ENCODE measurements at regions not wholly inside any gene's neighbourhood (a gene's known extent, or its start where the extent isn't known, plus 50 kb on each side); places are given as distances from the start of the nearest gene placed in this dataset.

DNA sequence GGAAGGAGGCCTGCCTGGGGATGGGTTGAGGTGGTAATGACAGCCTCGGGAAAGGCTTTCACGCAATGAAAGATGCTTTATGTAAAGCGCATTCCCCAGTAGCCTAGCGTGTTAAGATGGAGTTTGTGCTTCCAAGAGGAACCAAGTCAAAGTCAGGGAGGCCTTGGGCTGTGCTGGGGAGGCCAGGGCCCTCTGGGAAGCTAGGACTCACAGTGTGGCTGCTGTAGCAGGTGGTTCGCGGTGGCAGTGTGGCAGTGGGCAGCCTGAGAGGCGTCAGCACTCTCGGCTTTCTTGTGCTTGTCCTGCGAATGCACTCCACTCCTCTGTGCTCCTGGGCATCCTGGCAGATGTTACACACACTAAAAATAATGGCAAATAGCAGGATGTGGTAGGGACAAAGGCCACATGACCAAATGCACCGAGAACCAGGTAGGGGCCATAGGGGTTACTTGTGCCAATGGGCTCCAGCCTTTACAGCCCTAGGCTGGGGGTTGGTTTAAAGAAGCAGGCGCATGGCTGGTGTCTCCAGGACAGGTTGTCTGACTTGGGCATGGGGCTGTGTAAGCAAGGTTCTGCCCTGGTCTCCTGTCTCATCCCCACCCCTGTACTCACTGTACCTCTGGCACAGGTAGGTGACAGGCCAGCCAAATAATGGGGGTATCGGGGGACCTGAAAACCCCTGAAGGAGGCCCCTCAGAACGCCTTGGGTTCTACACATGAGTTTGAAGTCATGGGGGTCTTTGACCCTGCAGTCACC is 154.4 kb upstream of the TWIST2 start:
- Histone ChIP-seq H3K36me3 (no peaks in the 10 kb centered on the region), H3K4me1 (no peaks in the 10 kb centered on the region), H3K4me3 (no peak overlapping the region), H3K9me3 (no peaks in the 10 kb centered on the region), H3K27ac (no peak overlapping the region), H3K27me3 (peaks cover 0 to 3% of the 10 kb centered on the region in 2 donors)
- peak in 1 of 2 donors; percentile 40 for DNase-seq
- intact Hi-C loops (cut with DNase I; ENCODE audit: low total_unique reads), result no loop called here
- TF ChIP-seq CTCF (IDR thresholded peaks at IDR 0.05), result no peak

DNA sequence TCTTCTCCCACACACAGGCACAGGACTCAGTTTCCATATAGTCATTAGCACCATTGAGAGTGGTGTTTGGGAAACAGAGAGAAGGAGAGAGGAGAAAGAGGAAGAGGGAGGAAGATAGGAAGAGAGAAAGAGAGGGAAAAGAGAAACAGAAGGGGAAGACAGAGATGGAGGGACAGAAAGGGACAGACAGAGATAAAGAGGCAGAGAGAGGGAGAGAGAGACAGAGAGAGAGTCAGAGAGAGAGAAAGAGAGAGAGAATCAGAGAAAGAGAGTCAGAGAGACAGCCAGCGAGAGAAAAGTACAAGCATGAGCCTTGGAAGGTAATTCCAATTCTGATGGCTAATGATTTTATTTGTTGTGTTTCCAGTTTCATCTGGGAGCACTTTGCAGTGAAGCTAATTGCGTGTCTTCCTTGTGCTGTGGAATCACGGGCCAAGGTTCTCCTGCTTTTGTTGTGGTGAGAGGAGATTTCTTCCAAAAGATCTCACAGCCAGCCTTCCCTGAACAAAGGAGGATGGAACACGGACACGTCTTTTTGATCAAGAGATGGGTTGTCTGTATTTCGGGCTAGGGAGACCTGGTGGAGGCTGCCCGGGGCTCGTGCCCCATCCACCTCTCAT is 153.6 kb upstream of the TWIST2 start:
- no peak for DNase-seq
- intact Hi-C loops (cut with DNase I; ENCODE audit: low total_unique reads), result no loop called here

GRCh38 chr2:238694922-238695321 is 153.0 kb upstream of the TWIST2 start:
- H3K27ac ChIP-seq, result no peak overlapping the region
- peak in 1 of 2 donors; percentile 40 for DNase-seq
- H3K27me3 ChIP-seq, result peaks cover 0 to 3% of the 10 kb centered on the region in 2 donors
- H3K4me1 ChIP-seq, result peaks cover 0 to 2% (median 0%) of the 10 kb centered on the region in 4 donors
- H3K36me3 ChIP-seq, result no peaks in the 10 kb centered on the region
- TF ChIP-seq CTCF (IDR thresholded peaks at IDR 0.05), result no peak
- H3K4me3 ChIP-seq, result no peak overlapping the region
- intact Hi-C loops (cut with DNase I; ENCODE audit: low total_unique reads), result no loop called here
- no peaks in the 10 kb centered on the region for H3K9me3 ChIP-seq

More for the DNA sequence above, 153.6 kb upstream of the TWIST2 start:
- no peaks in the 10 kb centered on the region for H3K36me3 ChIP-seq
- no peak overlapping the region for H3K27ac ChIP-seq
- H3K4me3 ChIP-seq, result no peak overlapping the region
- H3K9me3 ChIP-seq, result no peaks in the 10 kb centered on the region
- no peaks in the 10 kb centered on the region for H3K4me1 ChIP-seq
- TF ChIP-seq CTCF (IDR thresholded peaks at IDR 0.05), result no peak
- peaks cover 0 to 3% of the 10 kb centered on the region in 2 donors for H3K27me3 ChIP-seq

DNA sequence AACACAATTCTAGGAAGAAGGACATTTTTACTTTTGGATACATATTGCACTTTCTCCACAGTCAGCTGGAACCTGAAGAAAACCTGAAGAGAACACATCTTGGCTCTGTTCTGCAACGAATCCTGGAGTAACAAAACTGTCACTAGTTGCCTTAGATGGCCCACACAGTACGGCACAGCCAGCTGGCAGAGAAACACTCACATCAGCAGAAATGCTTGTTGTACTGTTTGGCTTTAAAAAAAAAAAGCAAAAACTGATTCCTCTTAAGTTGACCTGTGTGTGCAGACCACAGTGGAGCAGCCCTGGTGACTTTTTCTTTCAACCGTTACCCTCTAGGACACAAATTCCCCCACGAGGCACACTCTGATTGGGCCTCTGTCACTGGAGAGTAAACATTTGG is 152.3 kb upstream of the TWIST2 start:
- H3K4me1 ChIP-seq, result peaks cover 0 to 7% (median 0%) of the 10 kb centered on the region in 4 donors
- TF ChIP-seq CTCF (IDR thresholded peaks at IDR 0.05), result no peak
- no peak overlapping the region for H3K4me3 ChIP-seq
- H3K27me3 ChIP-seq, result peaks cover 0 to 3% of the 10 kb centered on the region in 2 donors
- intact Hi-C loops (cut with DNase I; ENCODE audit: low total_unique reads), result no loop called here
- peak in 1 of 2 donors; percentile 22 for DNase-seq
- no peak overlapping the region for H3K27ac ChIP-seq
- H3K36me3 ChIP-seq, result no peaks in the 10 kb centered on the region
- no peaks in the 10 kb centered on the region for H3K9me3 ChIP-seq

DNA sequence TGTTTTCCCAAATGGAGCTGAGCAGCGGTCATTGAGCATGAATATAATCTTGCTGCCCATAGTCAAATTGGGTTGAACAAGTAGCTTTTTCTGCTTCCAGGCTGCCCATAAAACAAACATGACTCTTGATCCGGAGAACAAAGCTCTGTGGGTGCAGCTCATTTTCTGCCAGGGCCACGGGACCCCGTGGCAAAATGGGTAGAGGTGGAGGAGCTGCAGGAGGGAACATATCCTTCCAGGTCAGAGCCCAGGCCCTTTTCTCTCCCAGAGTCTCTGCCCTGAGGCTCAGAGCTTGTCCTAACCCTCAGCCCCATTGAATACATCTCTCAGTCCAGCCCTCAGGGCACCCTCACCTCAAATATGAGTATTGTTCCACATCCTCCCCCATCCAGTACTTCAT is 151.6 kb upstream of the TWIST2 start:
- DNase-seq, result no peak
- no peak for TF ChIP-seq CTCF (IDR thresholded peaks at IDR 0.05)
- H3K9me3 ChIP-seq, result no peaks in the 10 kb centered on the region

More for the DNA sequence above, 151.6 kb upstream of the TWIST2 start:
- no peaks in the 10 kb centered on the region for H3K36me3 ChIP-seq
- peaks cover 0 to 3% of the 10 kb centered on the region in 2 donors for H3K27me3 ChIP-seq
- no peak overlapping the region for H3K4me3 ChIP-seq
- peaks cover 0 to 7% (median 0%) of the 10 kb centered on the region in 4 donors for H3K4me1 ChIP-seq
- no peak overlapping the region for H3K27ac ChIP-seq
- intact Hi-C loops (cut with DNase I; ENCODE audit: low total_unique reads), result no loop called here
